ENCODE measurements at regions not wholly inside any gene's neighbourhood (a gene's known extent, or its start where the extent isn't known, plus 50 kb on each side); places are given as distances from the start of the nearest gene placed in this dataset.

DNA sequence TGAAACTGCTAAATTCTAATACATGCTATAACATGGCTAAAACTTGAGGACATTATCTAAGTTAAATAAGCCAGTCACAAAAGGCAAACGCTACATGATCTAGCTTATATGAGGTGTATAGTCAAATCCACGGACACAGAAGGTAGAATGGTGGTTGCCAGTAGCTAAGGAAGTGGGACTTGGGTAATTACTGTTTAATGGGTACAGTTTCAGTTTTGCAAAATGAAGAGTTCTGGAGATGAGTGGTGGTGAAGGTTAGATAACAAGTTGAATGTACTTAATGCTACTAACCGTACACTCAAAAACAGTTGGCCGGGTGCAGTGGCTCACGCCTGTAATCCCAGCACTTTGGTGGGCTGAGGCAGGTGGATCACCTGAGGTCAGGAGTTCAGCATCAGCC lies 644.5 kb upstream of the DIPK2B start:
- TF ChIP-seq REPIN1 (CRISPR knock-in tag; IDR thresholded peaks at IDR 0.05; ENCODE audit: borderline replicate concordance, low read depth) = no peak
- no peak for TF ChIP-seq HNF4G (IDR thresholded peaks at IDR 0.05; ENCODE audit: borderline replicate concordance, low read depth, low read length)
- no peak for TF ChIP-seq HNF4G (CRISPR knock-in tag; IDR thresholded peaks at IDR 0.05; ENCODE audit: borderline replicate concordance, low read depth)
- TF ChIP-seq, protein P1, sequence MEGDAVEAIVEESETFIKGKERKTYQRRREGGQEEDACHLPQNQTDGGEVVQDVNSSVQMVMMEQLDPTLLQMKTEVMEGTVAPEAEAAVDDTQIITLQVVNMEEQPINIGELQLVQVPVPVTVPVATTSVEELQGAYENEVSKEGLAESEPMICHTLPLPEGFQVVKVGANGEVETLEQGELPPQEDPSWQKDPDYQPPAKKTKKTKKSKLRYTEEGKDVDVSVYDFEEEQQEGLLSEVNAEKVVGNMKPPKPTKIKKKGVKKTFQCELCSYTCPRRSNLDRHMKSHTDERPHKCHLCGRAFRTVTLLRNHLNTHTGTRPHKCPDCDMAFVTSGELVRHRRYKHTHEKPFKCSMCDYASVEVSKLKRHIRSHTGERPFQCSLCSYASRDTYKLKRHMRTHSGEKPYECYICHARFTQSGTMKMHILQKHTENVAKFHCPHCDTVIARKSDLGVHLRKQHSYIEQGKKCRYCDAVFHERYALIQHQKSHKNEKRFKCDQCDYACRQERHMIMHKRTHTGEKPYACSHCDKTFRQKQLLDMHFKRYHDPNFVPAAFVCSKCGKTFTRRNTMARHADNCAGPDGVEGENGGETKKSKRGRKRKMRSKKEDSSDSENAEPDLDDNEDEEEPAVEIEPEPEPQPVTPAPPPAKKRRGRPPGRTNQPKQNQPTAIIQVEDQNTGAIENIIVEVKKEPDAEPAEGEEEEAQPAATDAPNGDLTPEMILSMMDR (CRISPR knock-in tag; IDR thresholded peaks at IDR 0.05) = no peak
